ENCODE measurements at regions not wholly inside any gene's neighbourhood (a gene's known extent, or its start where the extent isn't known, plus 50 kb on each side); places are given as distances from the start of the nearest gene placed in this dataset.
A peak's percentile ranks its signal among the peaks of the same experiment; 100 is the strongest.
"Not testable (repeated sequence)": the region's sequence is repeated elsewhere in the genome, so short reads cannot be mapped to it uniquely, and the experiment has no call there.

DNA sequence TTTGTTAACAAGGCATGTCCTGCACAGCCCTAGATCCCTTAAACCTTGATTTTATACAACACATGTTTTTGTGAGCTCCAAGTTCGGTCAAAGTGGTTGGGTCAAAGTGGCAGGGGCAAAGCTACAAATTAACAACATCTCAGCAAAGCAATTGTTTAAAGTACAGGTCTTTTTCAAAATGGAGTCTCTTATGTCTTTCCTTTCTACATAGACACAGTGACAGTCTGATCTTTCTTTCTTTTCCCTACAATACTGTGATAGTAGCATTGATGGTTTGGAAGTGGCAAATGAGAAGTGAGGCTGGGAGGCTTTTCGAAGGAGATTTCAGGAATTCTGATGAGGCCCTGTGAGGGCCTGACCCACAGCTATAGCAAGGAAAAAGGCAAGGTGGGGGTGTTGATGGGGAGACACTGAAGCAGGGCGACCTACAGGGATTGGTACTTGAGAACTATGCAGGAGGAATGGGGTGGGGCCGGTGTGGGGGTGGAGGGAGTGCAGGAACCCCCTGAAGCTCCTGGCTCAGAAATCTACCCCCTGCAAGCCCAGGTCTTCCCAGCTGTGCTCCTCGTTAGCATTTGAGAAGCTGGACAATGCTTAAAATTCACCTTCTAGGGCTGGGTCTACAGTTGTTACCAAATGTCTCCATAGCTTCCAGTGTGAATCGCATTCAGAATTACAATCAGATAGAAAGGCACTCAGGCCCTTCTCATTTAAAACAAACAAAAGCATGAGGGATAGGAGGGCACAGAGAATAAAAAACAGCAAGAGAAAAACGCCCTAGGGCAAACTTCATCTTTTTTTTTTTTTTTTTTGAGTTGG is 102.6 kb upstream of the PPM1J start:
- H3K9me3 ChIP-seq = no peaks in the 10 kb centered on the region
- H3K27ac ChIP-seq = no peak overlapping the region
- no peak for DNase-seq
- H3K36me3 ChIP-seq = no peaks in the 10 kb centered on the region
- no peak for TF ChIP-seq CTCF (IDR thresholded peaks at IDR 0.05)
- no peak overlapping the region for H3K4me3 ChIP-seq
- no peaks in the 10 kb centered on the region for H3K4me1 ChIP-seq
- intact Hi-C loops (cut with DNase I) = no loop called here
- ATAC-seq = no peak
- H3K27me3 ChIP-seq = no peaks in the 10 kb centered on the region

GRCh38 chr1:112815376-112815775 is 100.2 kb upstream of the PPM1J start:
- TF ChIP-seq CTCF (IDR thresholded peaks at IDR 0.05) = no peak
- Histone ChIP-seq H3K27me3 (no peaks in the 10 kb centered on the region), H3K4me1 (no peaks in the 10 kb centered on the region), H3K4me3 (no peak overlapping the region), H3K27ac (no peak overlapping the region), H3K36me3 (no peaks in the 10 kb centered on the region), H3K9me3 (no peaks in the 10 kb centered on the region)
- DNase-seq (no peak), ATAC-seq (no peak)
- intact Hi-C loops (cut with DNase I) = no loop called here

DNA sequence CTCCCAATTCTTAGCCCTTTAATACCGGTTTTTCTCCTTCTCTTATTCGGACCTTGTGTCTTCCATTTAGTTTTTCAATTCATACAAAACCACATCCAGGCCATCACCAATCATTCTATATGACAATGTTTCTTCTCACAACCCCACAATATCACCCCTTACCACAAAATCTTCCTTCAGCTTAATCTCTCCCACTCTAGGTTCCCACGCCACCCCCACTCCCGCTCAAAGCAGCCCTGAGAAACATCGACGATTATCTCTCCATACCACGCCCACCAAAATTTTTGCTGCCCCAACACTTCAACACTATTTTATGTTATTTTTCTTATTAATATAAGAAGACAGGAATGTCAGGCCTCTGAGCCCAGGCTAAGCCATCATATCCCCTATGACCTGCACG is 99.5 kb upstream of the PPM1J start:
- ATAC-seq; H3K36me3 ChIP-seq; intact Hi-C loops (cut with DNase I); H3K27me3 ChIP-seq; H3K4me3 ChIP-seq; H3K9me3 ChIP-seq; H3K27ac ChIP-seq; DNase-seq; H3K4me1 ChIP-seq: not testable (repeated sequence)

DNA sequence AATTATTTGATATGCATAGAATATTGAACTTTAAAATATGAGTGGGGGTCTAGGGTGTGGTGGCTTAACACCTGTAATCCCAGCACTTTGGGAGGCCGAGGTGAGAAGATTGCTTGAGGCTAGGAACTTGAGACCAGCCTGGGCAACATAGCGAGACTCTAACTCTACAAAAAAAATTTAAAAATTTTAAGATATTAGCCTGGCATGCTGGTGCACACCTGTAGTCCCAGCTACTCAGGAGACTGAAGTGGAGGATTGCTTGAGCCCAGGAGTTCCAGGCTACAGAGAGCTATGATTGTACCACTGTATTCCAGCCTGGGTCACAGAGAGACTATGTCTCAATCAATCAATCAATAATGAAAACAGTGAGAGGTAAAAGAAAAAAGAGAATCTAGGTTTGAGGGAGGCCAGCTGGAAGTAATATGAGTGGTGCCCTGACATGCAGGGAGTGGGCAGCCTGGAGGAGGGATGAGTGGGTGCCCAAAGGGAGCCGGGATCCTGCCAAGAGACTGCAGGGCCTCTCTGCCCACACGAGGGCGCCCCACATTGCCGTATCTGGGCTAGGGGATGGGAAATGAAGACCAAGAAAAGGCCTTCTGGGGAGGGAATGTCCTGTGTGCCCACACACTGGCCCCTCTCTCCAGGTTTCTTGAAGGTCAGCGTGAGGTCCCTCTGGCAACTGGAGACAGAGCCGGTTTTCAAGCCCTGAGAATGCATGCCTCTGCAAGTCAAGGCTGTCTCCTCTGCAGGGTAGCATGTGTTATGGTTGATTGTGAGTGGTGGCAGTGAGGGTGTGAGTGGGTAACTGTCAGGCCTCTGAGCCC is 93.9 kb upstream of the PPM1J start:
- Histone ChIP-seq H3K4me3 (no peak overlapping the region), H3K27me3 (peaks cover 0 to 3% of the 10 kb centered on the region in 2 donors), H3K9me3 (no peaks in the 10 kb centered on the region), H3K27ac (no peak overlapping the region), H3K4me1 (no peaks in the 10 kb centered on the region), H3K36me3 (no peaks in the 10 kb centered on the region)
- intact Hi-C loops (cut with DNase I) = loop anchor here in 1 of 2 donors (10.0 kb wide), 1 partner anchor 84 kb away; no protein-coding TSS in a partner anchor
- DNase-seq = peak; percentile 42 to 90 (median 64)
- peak; percentile 97 for ATAC-seq
- peak; percentile 70 to 78 for TF ChIP-seq CTCF (IDR thresholded peaks at IDR 0.05)

DNA sequence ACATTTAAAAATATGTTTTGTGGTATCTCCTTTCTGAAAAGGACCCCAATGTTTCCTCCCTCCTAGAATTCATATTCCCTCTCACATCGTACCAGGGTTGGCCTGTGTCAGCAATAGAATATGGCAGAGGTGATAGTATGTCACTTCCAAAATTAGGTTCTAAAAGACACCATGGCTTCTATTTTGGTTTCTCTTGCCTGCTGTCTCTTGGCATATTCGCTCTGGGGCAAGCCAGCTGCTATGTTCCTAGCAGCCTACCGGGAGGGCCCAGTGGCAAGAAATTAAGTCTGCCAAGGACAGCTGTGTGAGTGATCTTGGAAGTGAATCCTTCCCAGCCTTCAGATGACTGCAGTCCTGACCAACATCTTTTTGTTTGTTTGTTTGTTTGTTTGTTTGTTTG is 92.9 kb upstream of the PPM1J start:
- Histone ChIP-seq H3K27me3 (peaks cover 0 to 3% of the 10 kb centered on the region in 2 donors), H3K27ac (no peak overlapping the region), H3K4me3 (no peak overlapping the region), H3K9me3 (no peaks in the 10 kb centered on the region), H3K36me3 (no peaks in the 10 kb centered on the region), H3K4me1 (no peaks in the 10 kb centered on the region)
- DNase-seq = no peak
- TF ChIP-seq CTCF (IDR thresholded peaks at IDR 0.05) = no peak
- ATAC-seq = no peak
- intact Hi-C loops (cut with DNase I) = loop anchor here in 1 of 2 donors (10.0 kb wide), 1 partner anchor 83 kb away; no protein-coding TSS in a partner anchor
